DND-41 (cell line): ENCODE measurements at regions not wholly inside any gene's neighbourhood (a gene's known extent, or its start where the extent isn't known, plus 50 kb on each side); places are given as distances from the start of the nearest gene placed in this dataset.
"Not testable (repeated sequence)": the region's sequence is repeated elsewhere in the genome, so short reads cannot be mapped to it uniquely, and the experiment has no call there.

Experiments used
- ATAC-seq: fragments of 200-7000 bp; cut with Tn5 transposase; 3 replicates; pipeline ENCODE4 v1.9.1; 2021; ENCODE audit warnings: low read depth; ENCODE audit not compliant: insufficient read depth
- DNase-seq: peaks from one replicate; pipeline ENCODE4 v3.0.0-alpha.2; 2020
- H2AFZ ChIP-seq: 2 replicates; pipeline ENCODE4 v1.6.0; 2012; ENCODE audit warnings: low read depth, low read length
- H3K27ac ChIP-seq: 2 replicates; pipeline ENCODE4 v1.5.1; 2012; ENCODE audit warnings: low read length, inconsistent platforms
- H3K27me3 ChIP-seq: fragments of 200-600 bp; sonication (generic); 2 replicates; pipeline ENCODE4 v1.6.0; 2012; ENCODE audit warnings: low read length, mild to moderate bottlenecking, inconsistent platforms; ENCODE audit not compliant: insufficient read depth, poor library complexity
- H3K36me3 ChIP-seq: 2 replicates; pipeline ENCODE4 v1.5.1; 2012; ENCODE audit warnings: low read length, inconsistent platforms; ENCODE audit not compliant: insufficient read depth
- H3K4me1 ChIP-seq: 2 replicates; pipeline ENCODE4 v1.5.1; 2012; ENCODE audit warnings: mild to moderate bottlenecking, low read length; ENCODE audit not compliant: insufficient read depth
- H3K4me2 ChIP-seq: 2 replicates; pipeline ENCODE4 v1.6.0; 2012; ENCODE audit warnings: mild to moderate bottlenecking, moderate library complexity, low read length, inconsistent platforms; ENCODE audit not compliant: insufficient read depth
- H3K4me3 ChIP-seq, 2 experiments: fragments of 200-600 bp in 1 of 2; shearing (Covaris generic) in 1 of 2; 2 replicates each; pipeline ENCODE4 v1.5.1; 2012 to 2016; ENCODE audit warnings: inconsistent platforms in 2 of 2, low read length in 2 of 2, mild to moderate bottlenecking in 2 of 2, low read depth in 1 of 2, moderate library complexity in 1 of 2
- H3K79me2 ChIP-seq: 2 replicates; pipeline ENCODE4 v1.6.0; 2012; ENCODE audit warnings: low read length, inconsistent platforms; ENCODE audit not compliant: insufficient read depth
- H3K9ac ChIP-seq: 2 replicates; pipeline ENCODE4 v1.6.0; 2012; ENCODE audit warnings: low read depth, mild to moderate bottlenecking, inconsistent platforms, low read length, moderate library complexity
- H3K9me3 ChIP-seq: 2 replicates; pipeline ENCODE4 v1.5.1; 2012; ENCODE audit warnings: low read length, moderate library complexity, mild to moderate bottlenecking, inconsistent platforms; ENCODE audit not compliant: insufficient read depth, severe bottlenecking
- H4K20me1 ChIP-seq: 2 replicates; pipeline ENCODE4 v1.6.0; 2012; ENCODE audit warnings: low read length; ENCODE audit not compliant: insufficient read depth
- CTCF ChIP-seq: IDR thresholded peaks from 2 replicates; pipeline ENCODE4 v1.5.1; 2012; ENCODE audit warnings: borderline replicate concordance, low read length, moderate library complexity, mild to moderate bottlenecking; ENCODE audit not compliant: poor library complexity, severe bottlenecking; ENCODE audit errors: extremely low read depth
- EZH2 ChIP-seq: IDR thresholded peaks from 3 replicates; pipeline ENCODE4 v1.6.1; 2012; ENCODE audit warnings: borderline replicate concordance, low read depth, mild to moderate bottlenecking, moderate library complexity, low read length, inconsistent platforms; ENCODE audit not compliant: severe bottlenecking

GRCh38 chr12:45518291-45519235 lies 210.9 kb upstream of the ARID2 start:
- Histone ChIP-seq H3K9ac (no peak overlapping the region), H3K27ac (no peak overlapping the region), H4K20me1 (no peaks in the 10 kb centered on the region), H2AFZ (no peak overlapping the region), H3K4me2 (no peak overlapping the region), H3K9me3 (no peaks in the 10 kb centered on the region), H3K36me3 (no peaks in the 10 kb centered on the region), H3K27me3 (no peaks in the 10 kb centered on the region), H3K4me3 (no peak overlapping the region), H3K79me2 (no peaks in the 10 kb centered on the region), H3K4me1 (no peaks in the 10 kb centered on the region)
- no peak for DNase-seq
- TF ChIP-seq EZH2 (no peak), CTCF (no peak)
- peak; percentile 37; the same call in 2 of the 3 replicates for ATAC-seq

- no peak overlapping the region for H3K4me3 ChIP-seq
- no peaks in the 10 kb centered on the region for H3K4me1 ChIP-seq
- H3K27me3 ChIP-seq = no peaks in the 10 kb centered on the region
- no peak overlapping the region for H2AFZ ChIP-seq
- no peak overlapping the region for H3K4me2 ChIP-seq
- H3K9ac ChIP-seq = no peak overlapping the region
- no peaks in the 10 kb centered on the region for H4K20me1 ChIP-seq
- ATAC-seq (no peak), DNase-seq (no peak)
- no peaks in the 10 kb centered on the region for H3K9me3 ChIP-seq
- no peak overlapping the region for H3K27ac ChIP-seq
- TF ChIP-seq EZH2 (no peak), CTCF (no peak)
- no peaks in the 10 kb centered on the region for H3K36me3 ChIP-seq
- H3K79me2 ChIP-seq = no peaks in the 10 kb centered on the region
Measured at GRCh38 chr12:45522227-45522626, 207.3 kb upstream of the ARID2 start.

- not testable (repeated sequence) for H4K20me1 ChIP-seq, DNase-seq, H3K36me3 ChIP-seq, H3K79me2 ChIP-seq, H3K9me3 ChIP-seq, H3K27me3 ChIP-seq, ATAC-seq, H3K4me2 ChIP-seq, H3K4me3 ChIP-seq, H3K9ac ChIP-seq, H3K27ac ChIP-seq, H2AFZ ChIP-seq, H3K4me1 ChIP-seq
Measured at GRCh38 chr12:45526823-45527222, 202.7 kb upstream of the ARID2 start.

- no peak overlapping the region for H2AFZ ChIP-seq
- no peak for DNase-seq
Measured at GRCh38 chr12:45532113-45532512, 197.4 kb upstream of the ARID2 start.

More at GRCh38 chr12:45532113-45532512, 197.4 kb upstream of the ARID2 start:
- H3K36me3 ChIP-seq = no peaks in the 10 kb centered on the region
- H3K27me3 ChIP-seq = no peaks in the 10 kb centered on the region
- H3K4me3 ChIP-seq = no peak overlapping the region
- no peak for TF ChIP-seq CTCF
- TF ChIP-seq EZH2 = no peak
- no peak overlapping the region for H3K9ac ChIP-seq
- H3K79me2 ChIP-seq = no peaks in the 10 kb centered on the region
- no peaks in the 10 kb centered on the region for H4K20me1 ChIP-seq
- no peak overlapping the region for H3K4me2 ChIP-seq
- H3K4me1 ChIP-seq = no peaks in the 10 kb centered on the region
- H3K9me3 ChIP-seq = no peaks in the 10 kb centered on the region
- ATAC-seq = peak; percentile 55; the same call in 2 of the 3 replicates
- H3K27ac ChIP-seq = no peak overlapping the region
